AG04450 (cell line): ENCODE measurements at regions not wholly inside any gene's neighbourhood (a gene's known extent, or its start where the extent isn't known, plus 50 kb on each side); places are given as distances from the start of the nearest gene placed in this dataset.

ENCODE experiments used
- CTCF ChIA-PET: fragments of 300-600, 350-600 bp; formaldehyde crosslinking; extraction: SDS; loops from one replicate; lab custom pipeline; 2022; ENCODE audit warnings: antibody characterized with exemption, inconsistent platforms; lab: Charles Lee
- POLR2A ChIA-PET: fragments of 350-600 bp; formaldehyde crosslinking; extraction: SDS; loops from one replicate; lab custom pipeline; 2021; ENCODE audit warnings: antibody characterized with exemption, inconsistent platforms; lab: Yijun Ruan, JAX
- DNase-seq: peaks from one replicate; pipeline ENCODE4 v3.0.0-alpha.2; 2011; ENCODE audit warnings: low read depth, low spot score
- H3K27ac ChIP-seq: one replicate; pipeline ENCODE4 v1.5.1; 2012; ENCODE audit warnings: low read depth, low read length, control low read depth
- H3K27me3 ChIP-seq: one replicate; pipeline ENCODE4 v1.6.0; 2012; ENCODE audit warnings: low read length; ENCODE audit not compliant: control insufficient read depth, insufficient read depth
- H3K4me3 ChIP-seq: 2 replicates; pipeline ENCODE4 v1.5.1; 2011; ENCODE audit warnings: mild to moderate bottlenecking, low read depth, low read length, control low read depth
- H3K9me3 ChIP-seq: 2 replicates; pipeline ENCODE4 v1.5.1; 2012; ENCODE audit warnings: low read length; ENCODE audit not compliant: control insufficient read depth, insufficient read depth
- TF ChIP-seq, protein P1 (sequence below): IDR thresholded peaks from 2 replicates; pipeline ENCODE4 v1.5.1; 2011; ENCODE audit warnings: low read depth, low read length, control low read depth, inconsistent platforms

DNA sequence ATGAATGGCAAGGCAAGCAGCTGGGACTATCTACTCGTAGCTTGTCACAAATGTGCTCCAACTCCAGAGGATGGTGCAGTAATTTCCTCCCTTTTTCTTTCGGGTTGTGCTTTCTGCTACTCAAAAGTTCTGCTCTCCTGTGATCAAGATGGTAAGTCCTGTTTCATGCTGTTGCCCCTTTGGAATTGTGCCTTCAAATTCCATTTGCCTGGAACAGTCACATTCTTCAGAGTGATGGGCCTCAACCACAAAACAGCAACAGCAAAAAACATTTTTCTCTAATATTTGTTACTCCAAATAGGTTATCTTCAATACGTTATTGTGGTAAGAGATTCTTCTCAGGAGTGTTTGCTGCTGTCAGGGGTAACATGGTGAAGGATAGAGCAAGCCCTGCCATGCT lies 209.3 kb downstream of the PALM2AKAP2 start:
- Histone ChIP-seq H3K4me3 (no peak overlapping the region), H3K9me3 (no peaks in the 10 kb centered on the region), H3K27me3 (no peaks in the 10 kb centered on the region), H3K27ac (no peak overlapping the region)
- CTCF ChIA-PET = no interaction called here
- no peak for DNase-seq
- TF ChIP-seq, protein P1, sequence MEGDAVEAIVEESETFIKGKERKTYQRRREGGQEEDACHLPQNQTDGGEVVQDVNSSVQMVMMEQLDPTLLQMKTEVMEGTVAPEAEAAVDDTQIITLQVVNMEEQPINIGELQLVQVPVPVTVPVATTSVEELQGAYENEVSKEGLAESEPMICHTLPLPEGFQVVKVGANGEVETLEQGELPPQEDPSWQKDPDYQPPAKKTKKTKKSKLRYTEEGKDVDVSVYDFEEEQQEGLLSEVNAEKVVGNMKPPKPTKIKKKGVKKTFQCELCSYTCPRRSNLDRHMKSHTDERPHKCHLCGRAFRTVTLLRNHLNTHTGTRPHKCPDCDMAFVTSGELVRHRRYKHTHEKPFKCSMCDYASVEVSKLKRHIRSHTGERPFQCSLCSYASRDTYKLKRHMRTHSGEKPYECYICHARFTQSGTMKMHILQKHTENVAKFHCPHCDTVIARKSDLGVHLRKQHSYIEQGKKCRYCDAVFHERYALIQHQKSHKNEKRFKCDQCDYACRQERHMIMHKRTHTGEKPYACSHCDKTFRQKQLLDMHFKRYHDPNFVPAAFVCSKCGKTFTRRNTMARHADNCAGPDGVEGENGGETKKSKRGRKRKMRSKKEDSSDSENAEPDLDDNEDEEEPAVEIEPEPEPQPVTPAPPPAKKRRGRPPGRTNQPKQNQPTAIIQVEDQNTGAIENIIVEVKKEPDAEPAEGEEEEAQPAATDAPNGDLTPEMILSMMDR = no peak
- POLR2A ChIA-PET = no interaction called here

DNA sequence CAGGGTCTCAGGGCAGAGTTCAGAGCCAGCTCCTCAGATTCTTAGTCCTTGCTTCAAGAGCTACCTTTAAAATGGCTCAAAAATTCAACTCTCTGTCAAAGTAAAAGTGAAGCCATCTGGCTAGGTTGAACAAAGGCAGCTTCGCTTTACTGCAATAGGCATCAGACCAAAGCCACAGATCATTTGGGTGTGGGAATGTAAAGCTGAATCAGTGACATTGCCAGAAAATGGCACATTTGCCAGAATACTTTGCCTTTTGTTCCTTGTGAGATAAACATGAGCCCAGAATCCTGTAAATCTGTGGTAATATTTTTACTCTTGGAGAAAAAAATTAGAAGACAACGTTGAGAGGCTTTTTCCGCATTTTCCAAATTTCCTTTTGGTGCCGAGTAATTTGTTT lies 210.5 kb downstream of the PALM2AKAP2 start:
- CTCF ChIA-PET = no interaction called here
- no peak overlapping the region for H3K27ac ChIP-seq
- DNase-seq = no peak
- no peak overlapping the region for H3K4me3 ChIP-seq
- TF ChIP-seq, protein P1 = no peak
- POLR2A ChIA-PET = no interaction called here
- no peaks in the 10 kb centered on the region for H3K27me3 ChIP-seq
- H3K9me3 ChIP-seq = peaks cover 6% of the 10 kb centered on the region; the same call in 1 of the 2 replicates

DNA sequence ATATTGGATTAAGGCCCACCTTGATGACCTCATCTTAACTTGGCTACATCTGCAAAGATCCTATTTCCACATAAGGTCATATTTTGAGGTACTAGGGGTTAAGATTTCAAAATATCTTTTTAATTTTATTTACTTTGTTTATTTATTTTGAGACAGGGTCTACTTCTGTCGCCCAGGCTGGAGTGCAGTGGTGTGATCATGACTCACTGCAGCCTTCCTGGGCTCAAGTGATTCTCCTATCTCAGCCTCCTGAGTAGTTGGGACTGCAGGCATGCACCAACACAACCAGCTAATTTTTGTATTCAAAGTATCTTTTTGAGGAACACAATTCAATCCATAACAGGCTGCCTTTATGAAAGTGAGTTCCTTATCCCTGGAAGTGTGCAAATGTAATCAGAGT lies 212.3 kb downstream of the PALM2AKAP2 start:
- Histone ChIP-seq H3K27me3 (no peaks in the 10 kb centered on the region), H3K4me3 (no peak overlapping the region), H3K27ac (no peak overlapping the region), H3K9me3 (peaks cover 9% of the 10 kb centered on the region; the same call in 1 of the 2 replicates)
- TF ChIP-seq, protein P1 = no peak
- CTCF ChIA-PET = no interaction called here
- POLR2A ChIA-PET = no interaction called here
- DNase-seq = no peak

DNA sequence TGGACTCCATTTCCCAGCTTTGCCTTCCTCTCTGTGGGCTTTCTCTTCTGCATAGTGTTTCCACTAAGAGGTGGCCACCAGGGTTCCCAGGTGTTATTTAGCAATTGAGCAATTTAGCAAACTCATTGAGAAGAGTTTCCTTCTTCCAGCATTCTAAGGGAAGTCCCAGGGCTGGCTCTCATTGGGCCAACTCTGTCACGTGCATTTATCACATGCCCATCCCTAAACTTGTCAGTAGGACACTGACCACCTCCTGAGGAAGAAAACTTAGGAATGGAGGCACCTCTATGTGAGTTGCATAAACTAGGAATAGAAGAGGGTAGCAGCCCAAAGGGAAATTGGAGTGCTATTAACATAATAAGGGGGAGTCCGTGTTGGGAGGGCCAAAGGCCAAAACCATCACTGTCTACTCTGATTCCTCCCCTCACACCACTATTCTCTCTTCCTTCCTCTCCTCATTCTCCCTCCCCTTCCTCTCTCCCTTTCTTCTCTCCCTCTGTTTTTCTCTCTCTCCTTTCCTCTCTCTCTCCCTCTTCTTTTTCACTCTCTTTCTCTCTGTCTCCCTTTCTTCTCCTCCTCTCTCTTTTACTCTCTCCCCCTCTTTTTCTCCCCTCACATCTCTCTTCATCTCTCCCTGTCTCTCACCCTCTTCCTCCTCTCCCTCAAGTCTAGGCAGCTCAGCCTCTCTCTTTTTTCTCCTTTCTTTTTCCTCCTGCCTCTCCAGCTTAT lies 213.4 kb downstream of the PALM2AKAP2 start:
- Histone ChIP-seq H3K27me3 (no peaks in the 10 kb centered on the region), H3K4me3 (no peak overlapping the region), H3K9me3 (peaks cover 9% of the 10 kb centered on the region; the same call in 1 of the 2 replicates), H3K27ac (no peak overlapping the region)
- DNase-seq = no peak
- CTCF ChIA-PET = no interaction called here
- POLR2A ChIA-PET = interaction anchor here (0.8 kb wide), 1 partner anchor 16 kb away, joined by 3 read pairs; no protein-coding TSS in a partner anchor
- TF ChIP-seq, protein P1 = no peak

DNA sequence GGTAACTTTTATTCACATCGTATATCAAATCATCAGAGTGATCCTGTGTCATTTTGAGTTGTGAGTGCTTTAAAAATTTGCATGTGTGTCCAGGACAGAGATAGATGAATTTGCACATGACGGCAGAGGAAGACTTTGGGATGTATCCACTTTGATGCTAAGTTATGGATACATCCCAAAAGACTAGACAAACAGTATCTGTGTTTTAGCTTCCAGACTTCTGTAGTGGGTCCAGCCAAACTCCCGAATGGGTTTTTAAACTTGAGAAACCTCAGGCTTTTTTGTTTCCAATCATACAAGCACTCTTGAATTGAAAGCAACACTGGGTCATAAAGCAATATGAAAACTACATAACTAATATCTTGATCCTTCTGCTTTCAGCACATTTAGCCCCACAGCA lies 213.8 kb downstream of the C9orf152 start:
- ChIA-PET CTCF (no interaction called here), POLR2A (interaction anchor here (0.8 kb wide), 1 partner anchor 17 kb away, joined by 3 read pairs; no protein-coding TSS in a partner anchor)
- Histone ChIP-seq H3K27ac (no peak overlapping the region), H3K4me3 (no peak overlapping the region), H3K9me3 (peaks cover 9% of the 10 kb centered on the region; the same call in 1 of the 2 replicates), H3K27me3 (no peaks in the 10 kb centered on the region)
- TF ChIP-seq, protein P1 = no peak
- DNase-seq = no peak
